Uterus (tissue), 3 donors: ENCODE measurements at regions not wholly inside any gene's neighbourhood (a gene's known extent, or its start where the extent isn't known, plus 50 kb on each side); places are given as distances from the start of the nearest gene placed in this dataset.

Experiments
- DNase-seq, 2 donors: peaks; one replicate each; pipeline ENCODE4 v3.0.0-alpha.2; 2019 to 2020
- H3K27ac ChIP-seq, 2 donors: fragments of 200-600 bp; sonication (generic); 1 replicate in 1 of 2; 2 replicates in 1 of 2; pipeline ENCODE4 v1.5.1; 2016 to 2018
- H3K27me3 ChIP-seq, 2 donors: fragments of 200-600 bp; sonication (generic); one replicate each; pipeline ENCODE4 v1.5.1; 2018 to 2019; ENCODE audit warnings: control low read depth in 1 of 2
- H3K36me3 ChIP-seq, 2 donors: fragments of 200-600 bp; sonication (generic); one replicate each; pipeline ENCODE4 v1.5.1; 2019; ENCODE audit warnings: control low read depth in 1 of 2
- H3K4me1 ChIP-seq, 2 donors: fragments of 200-600 bp; sonication (generic); one replicate each; pipeline ENCODE4 v1.5.1; 2018 to 2019; ENCODE audit warnings: control low read depth in 1 of 2
- H3K4me3 ChIP-seq, 2 donors: fragments of 200-600 bp; sonication (generic); 1 replicate in 1 of 2; 2 replicates in 1 of 2; pipeline ENCODE4 v1.5.1; 2018 to 2019; ENCODE audit warnings: mild to moderate bottlenecking in 1 of 2
- H3K9me3 ChIP-seq, 2 donors: fragments of 200-600 bp; sonication (generic); one replicate each; pipeline ENCODE4 v1.5.1; 2019; ENCODE audit warnings: control low read depth in 1 of 2
- POLR2A ChIP-seq, 2 donors: fragments of 450-650 bp; IDR thresholded peaks; one replicate each; pipeline ENCODE4 v1.6.1; 2016; ENCODE audit warnings: antibody characterized with exemption in 2 of 2, mild to moderate bottlenecking in 1 of 2, moderate library complexity in 1 of 2
- intact Hi-C: fragments of 100-400 bp; cut with DNase I; formaldehyde crosslinking; loops from one replicate; pipeline ENCODE4 v1.15.1; 2023; ENCODE audit warnings: low total_unique reads
- TF ChIP-seq, protein P1 (sequence below), 4 experiments: fragments of 200-600 bp in 2 of 4; fragments of 450-650 bp in 2 of 4; sonication (generic) in 2 of 4; IDR thresholded peaks; one replicate each; pipeline ENCODE4 v1.5.1; 2016 to 2019; ENCODE audit warnings: antibody characterized with exemption in 4 of 4, mild to moderate bottlenecking in 2 of 4, moderate library complexity in 1 of 4
- donor health status: DM: yes; HTN: yes; CAD: no.

DNA sequence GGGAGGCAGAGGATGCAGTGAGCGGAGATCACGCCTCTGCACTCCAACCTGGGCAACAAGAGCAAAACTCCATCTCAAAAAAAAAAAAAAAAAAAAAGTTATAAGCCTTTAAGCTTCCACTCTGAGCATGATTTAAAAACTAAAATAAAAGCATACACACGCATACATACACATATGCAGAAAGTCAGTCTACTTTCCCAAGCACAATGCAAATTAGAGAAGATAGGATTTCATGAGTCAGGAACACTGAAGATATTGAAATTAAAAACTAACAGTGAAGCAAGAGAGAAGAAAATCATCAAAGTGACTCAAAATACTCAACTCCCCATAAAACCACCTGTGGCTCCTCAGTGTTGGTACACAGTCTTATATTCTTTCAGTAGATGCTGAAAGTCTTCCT, 1009.5 kb upstream of the WWC1 start:
- Histone ChIP-seq H3K27ac (no peak overlapping the region), H3K27me3 (no peaks in the 10 kb centered on the region), H3K36me3 (no peaks in the 10 kb centered on the region), H3K4me1 (no peaks in the 10 kb centered on the region), H3K9me3 (no peaks in the 10 kb centered on the region), H3K4me3 (no peak overlapping the region)
- intact Hi-C loops, result no loop called here
- no peak for DNase-seq
- no peak for TF ChIP-seq POLR2A (IDR thresholded peaks at IDR 0.05)
- TF ChIP-seq, protein P1, sequence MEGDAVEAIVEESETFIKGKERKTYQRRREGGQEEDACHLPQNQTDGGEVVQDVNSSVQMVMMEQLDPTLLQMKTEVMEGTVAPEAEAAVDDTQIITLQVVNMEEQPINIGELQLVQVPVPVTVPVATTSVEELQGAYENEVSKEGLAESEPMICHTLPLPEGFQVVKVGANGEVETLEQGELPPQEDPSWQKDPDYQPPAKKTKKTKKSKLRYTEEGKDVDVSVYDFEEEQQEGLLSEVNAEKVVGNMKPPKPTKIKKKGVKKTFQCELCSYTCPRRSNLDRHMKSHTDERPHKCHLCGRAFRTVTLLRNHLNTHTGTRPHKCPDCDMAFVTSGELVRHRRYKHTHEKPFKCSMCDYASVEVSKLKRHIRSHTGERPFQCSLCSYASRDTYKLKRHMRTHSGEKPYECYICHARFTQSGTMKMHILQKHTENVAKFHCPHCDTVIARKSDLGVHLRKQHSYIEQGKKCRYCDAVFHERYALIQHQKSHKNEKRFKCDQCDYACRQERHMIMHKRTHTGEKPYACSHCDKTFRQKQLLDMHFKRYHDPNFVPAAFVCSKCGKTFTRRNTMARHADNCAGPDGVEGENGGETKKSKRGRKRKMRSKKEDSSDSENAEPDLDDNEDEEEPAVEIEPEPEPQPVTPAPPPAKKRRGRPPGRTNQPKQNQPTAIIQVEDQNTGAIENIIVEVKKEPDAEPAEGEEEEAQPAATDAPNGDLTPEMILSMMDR (IDR thresholded peaks at IDR 0.05), result no peak

DNA sequence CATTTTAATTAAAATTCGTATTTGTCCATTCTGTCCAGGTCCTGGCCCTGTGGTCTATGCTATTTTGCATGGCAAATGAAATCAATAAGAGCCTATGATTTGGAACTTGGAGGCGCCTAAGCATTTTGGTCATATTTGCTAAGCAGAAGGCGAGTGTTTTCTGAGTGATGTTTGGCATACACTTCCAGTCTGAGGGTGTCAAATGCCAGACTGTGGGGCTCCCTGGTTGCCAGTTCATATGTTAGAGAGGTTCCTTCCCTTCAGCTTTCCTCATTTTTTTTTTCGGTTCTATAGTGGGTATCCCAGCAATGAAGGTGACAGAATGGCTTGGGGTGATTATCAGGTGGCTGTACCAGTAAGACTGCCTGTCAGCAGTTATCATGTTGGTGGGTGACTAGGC, 1007.8 kb upstream of the WWC1 start:
- Histone ChIP-seq H3K36me3 (no peaks in the 10 kb centered on the region), H3K4me3 (no peak overlapping the region), H3K4me1 (no peaks in the 10 kb centered on the region), H3K27me3 (no peaks in the 10 kb centered on the region), H3K27ac (no peak overlapping the region), H3K9me3 (no peaks in the 10 kb centered on the region)
- TF ChIP-seq, protein P1 (IDR thresholded peaks at IDR 0.05), result no peak
- no peak for TF ChIP-seq POLR2A (IDR thresholded peaks at IDR 0.05)
- intact Hi-C loops, result no loop called here
- DNase-seq, result no peak

DNA sequence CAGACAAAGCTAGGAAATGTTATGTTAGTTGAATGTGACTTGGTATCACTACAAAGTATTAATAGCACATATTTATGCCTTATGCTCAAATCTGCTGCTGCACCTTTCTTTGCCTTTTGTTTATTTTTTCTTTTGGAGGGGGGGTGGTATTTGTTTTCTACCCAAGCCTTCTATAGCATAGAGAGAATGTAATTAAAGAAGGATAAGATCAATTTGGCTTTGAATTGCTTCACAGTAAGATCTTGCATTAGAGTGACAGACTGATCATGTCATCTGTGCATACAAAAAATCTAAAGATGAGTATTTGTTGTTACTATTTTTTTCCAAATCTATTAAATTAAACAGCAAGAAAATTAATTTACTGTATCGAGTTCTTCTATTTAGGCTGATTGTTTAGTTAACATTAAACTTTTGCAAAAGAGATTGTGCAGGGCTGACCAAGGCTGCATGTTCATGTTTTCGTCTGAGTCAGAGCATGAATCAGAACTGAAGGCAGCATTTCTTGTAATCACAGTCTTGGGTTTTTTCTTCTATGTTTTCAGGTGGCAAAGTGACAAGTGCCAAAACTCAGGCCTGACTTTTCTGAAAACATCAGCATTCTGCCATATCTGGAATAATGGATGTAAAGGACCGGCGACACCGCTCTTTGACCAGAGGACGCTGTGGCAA, 1007.1 kb upstream of the WWC1 start:
- TF ChIP-seq, protein P1 (IDR thresholded peaks at IDR 0.05), result no peak
- no peak for TF ChIP-seq POLR2A (IDR thresholded peaks at IDR 0.05)
- Histone ChIP-seq H3K4me3 (no peak overlapping the region), H3K27ac (no peak overlapping the region), H3K4me1 (no peaks in the 10 kb centered on the region), H3K9me3 (no peaks in the 10 kb centered on the region), H3K36me3 (no peaks in the 10 kb centered on the region), H3K27me3 (no peaks in the 10 kb centered on the region)
- DNase-seq, result no peak
- intact Hi-C loops, result no loop called here

- Histone ChIP-seq H3K27me3 (no peaks in the 10 kb centered on the region), H3K27ac (no peak overlapping the region), H3K4me3 (no peak overlapping the region), H3K9me3 (no peaks in the 10 kb centered on the region), H3K36me3 (no peaks in the 10 kb centered on the region), H3K4me1 (no peaks in the 10 kb centered on the region)
- intact Hi-C loops, result no loop called here
- no peak for TF ChIP-seq POLR2A (IDR thresholded peaks at IDR 0.05)
- DNase-seq, result no peak
Measured at GRCh38 chr5:167285591-167285990, 1005.9 kb upstream of the WWC1 start.

- Histone ChIP-seq H3K27ac (no peak overlapping the region), H3K9me3 (no peaks in the 10 kb centered on the region), H3K4me1 (no peaks in the 10 kb centered on the region), H3K36me3 (no peaks in the 10 kb centered on the region), H3K27me3 (no peaks in the 10 kb centered on the region), H3K4me3 (no peak overlapping the region)
- intact Hi-C loops, result no loop called here
- TF ChIP-seq, protein P1 (IDR thresholded peaks at IDR 0.05), result no peak
- TF ChIP-seq POLR2A (IDR thresholded peaks at IDR 0.05), result no peak
- DNase-seq, result no peak
Measured at GRCh38 chr5:167286891-167287290, 1004.6 kb upstream of the WWC1 start.

DNA sequence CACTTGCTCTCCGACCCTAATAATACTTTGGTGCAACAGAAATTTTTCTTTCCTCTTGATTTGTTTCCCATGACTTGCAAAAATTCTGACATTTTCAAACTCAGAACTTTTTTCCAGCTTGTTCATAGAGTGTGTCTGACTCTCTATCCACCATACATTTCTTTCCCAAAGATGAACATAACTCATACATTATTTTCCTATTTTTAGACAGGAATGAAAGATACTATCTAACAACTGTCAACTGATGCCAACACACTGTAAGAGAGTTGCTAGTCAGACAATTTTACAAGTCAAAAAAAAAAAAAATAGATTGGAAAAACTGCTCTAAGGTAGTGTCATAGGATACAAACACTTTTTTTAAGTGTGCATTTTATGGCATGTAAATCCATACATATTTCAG, 1001.0 kb upstream of the WWC1 start:
- Histone ChIP-seq H3K4me1 (no peaks in the 10 kb centered on the region), H3K4me3 (no peak overlapping the region), H3K9me3 (no peaks in the 10 kb centered on the region), H3K27ac (no peak overlapping the region), H3K36me3 (no peaks in the 10 kb centered on the region), H3K27me3 (no peaks in the 10 kb centered on the region)
- DNase-seq, result no peak
- intact Hi-C loops, result no loop called here
- TF ChIP-seq, protein P1 (IDR thresholded peaks at IDR 0.05), result no peak
- no peak for TF ChIP-seq POLR2A (IDR thresholded peaks at IDR 0.05)
